ENCODE measurements at regions not wholly inside any gene's neighbourhood (a gene's known extent, or its start where the extent isn't known, plus 50 kb on each side); places are given as distances from the start of the nearest gene placed in this dataset.

DNA sequence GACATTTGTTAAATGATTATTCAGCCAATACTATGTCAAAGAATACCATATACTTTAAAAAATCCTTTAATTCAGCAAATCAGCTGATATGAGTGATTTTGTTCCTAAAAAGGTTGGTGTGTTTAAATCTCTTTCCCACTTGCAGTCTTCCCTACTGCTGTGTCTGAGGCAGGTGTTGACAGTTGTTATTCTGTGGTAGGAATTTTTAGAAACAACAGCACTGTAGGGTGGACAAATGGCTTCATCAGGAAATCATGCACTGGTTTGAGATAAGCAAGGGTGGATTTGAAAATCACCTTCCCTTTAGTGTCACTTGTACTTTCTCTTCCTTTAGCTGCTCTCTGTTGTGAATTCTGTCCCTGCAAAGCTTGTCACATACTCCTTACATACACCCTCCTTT lies 213.7 kb upstream of the SGK1 start:
- TF ChIP-seq, protein P1, sequence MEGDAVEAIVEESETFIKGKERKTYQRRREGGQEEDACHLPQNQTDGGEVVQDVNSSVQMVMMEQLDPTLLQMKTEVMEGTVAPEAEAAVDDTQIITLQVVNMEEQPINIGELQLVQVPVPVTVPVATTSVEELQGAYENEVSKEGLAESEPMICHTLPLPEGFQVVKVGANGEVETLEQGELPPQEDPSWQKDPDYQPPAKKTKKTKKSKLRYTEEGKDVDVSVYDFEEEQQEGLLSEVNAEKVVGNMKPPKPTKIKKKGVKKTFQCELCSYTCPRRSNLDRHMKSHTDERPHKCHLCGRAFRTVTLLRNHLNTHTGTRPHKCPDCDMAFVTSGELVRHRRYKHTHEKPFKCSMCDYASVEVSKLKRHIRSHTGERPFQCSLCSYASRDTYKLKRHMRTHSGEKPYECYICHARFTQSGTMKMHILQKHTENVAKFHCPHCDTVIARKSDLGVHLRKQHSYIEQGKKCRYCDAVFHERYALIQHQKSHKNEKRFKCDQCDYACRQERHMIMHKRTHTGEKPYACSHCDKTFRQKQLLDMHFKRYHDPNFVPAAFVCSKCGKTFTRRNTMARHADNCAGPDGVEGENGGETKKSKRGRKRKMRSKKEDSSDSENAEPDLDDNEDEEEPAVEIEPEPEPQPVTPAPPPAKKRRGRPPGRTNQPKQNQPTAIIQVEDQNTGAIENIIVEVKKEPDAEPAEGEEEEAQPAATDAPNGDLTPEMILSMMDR (conservative IDR thresholded peaks at IDR 0.05) = no peak
- no peak for TF ChIP-seq ZFX (IDR thresholded peaks at IDR 0.05)
